HG02759 (cell line): ENCODE measurements at regions not wholly inside any gene's neighbourhood (a gene's known extent, or its start where the extent isn't known, plus 50 kb on each side); places are given as distances from the start of the nearest gene placed in this dataset.

ENCODE experiments used
- ATAC-seq: cut with Tn5 transposase; IDR thresholded peaks from one replicate; pipeline ENCODE4 v1.9.1; 2021; ENCODE audit warnings: mild to moderate bottlenecking, moderate library complexity; ENCODE audit not compliant: unreplicated experiment

- ATAC-seq: peak; percentile 86
These were observed 631.8 kb upstream of the ID2 start for GRCh38 chr2:8049851-8050571.

- ATAC-seq: no peak
These were observed 628.6 kb upstream of the ID2 start for GRCh38 chr2:8053216-8053615.

DNA sequence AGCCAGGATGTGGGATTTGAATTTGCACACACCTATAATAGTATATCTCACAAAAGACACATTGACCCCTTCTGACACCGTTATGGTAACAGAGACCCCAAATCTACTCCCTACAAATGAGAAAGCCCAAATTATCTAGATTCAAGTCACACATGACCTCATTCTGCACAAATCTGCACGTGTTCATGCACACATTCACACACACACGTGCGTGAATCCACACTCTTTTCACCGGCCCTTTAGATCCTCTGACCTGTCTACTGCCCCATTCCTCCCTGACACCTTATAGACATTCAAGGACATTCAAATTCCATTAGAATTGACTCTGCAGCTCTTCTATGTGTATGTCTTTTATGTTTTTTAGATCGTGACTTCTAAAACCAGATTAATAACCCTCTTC is 627.8 kb upstream of the ID2 start:
- no peak for ATAC-seq

- no peak for ATAC-seq
These were observed 623.2 kb upstream of the ID2 start for GRCh38 chr2:8058652-8059051.

- no peak for ATAC-seq
These were observed 622.6 kb upstream of the ID2 start for GRCh38 chr2:8059255-8059654.

GRCh38 chr2:8059794-8060193 is 622.1 kb upstream of the ID2 start:
- ATAC-seq: no peak

DNA sequence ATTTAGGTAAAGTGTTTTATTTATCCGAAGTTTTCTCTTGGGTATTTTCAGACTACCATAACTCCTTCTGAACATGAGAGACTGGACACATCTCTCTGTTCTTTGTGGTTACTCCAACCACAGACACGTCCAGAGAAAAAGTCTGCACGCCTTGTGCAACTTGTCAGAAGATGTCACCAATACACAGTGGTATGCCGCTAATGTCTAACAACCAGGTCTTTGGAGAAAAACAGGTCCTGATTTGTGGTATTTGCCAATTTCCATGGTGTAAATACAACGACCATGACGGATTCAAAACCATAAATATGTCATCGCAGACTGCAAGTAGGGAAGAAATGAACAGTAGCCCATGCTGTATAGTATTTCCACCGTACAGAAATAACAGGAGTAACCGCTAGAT is 620.6 kb upstream of the ID2 start:
- ATAC-seq: no peak

- no peak for ATAC-seq
These were observed 617.3 kb upstream of the ID2 start for GRCh38 chr2:8064603-8065002.

- no peak for ATAC-seq
These were observed 616.7 kb upstream of the ID2 start for GRCh38 chr2:8065191-8065590.

DNA sequence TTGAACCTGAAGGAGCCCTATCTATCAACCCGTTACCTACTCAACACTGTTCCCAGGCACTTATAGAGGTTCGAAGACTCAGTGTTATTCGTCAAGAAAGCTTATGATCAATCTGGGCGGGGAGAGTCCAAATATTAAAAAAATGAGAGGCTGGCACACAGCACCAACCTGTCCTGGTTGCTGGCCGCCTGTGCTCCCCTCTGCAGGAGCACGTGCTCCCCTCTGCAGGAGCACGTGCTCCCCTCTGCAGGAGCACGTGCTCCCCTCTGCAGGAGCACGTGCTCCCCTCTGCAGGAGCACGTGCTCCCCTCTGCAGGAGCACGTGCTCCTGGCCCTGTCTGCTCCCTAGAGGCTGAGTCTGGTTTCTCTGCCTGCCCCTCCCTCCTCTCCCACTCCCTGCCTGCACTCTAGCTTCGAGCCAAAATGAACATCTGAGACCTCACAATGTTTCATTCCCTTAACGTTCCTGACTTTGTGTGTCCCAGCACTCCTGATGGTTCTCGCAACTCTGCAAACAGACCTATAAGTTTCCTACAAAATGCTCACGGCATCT is 614.0 kb upstream of the ID2 start:
- no peak for ATAC-seq

GRCh38 chr2:8072907-8073306 is 608.9 kb upstream of the ID2 start:
- ATAC-seq: no peak

GRCh38 chr2:8073916-8074315 is 607.9 kb upstream of the ID2 start:
- no peak for ATAC-seq

- no peak for ATAC-seq
These were observed 605.2 kb upstream of the ID2 start for GRCh38 chr2:8076448-8077342.

GRCh38 chr2:8078705-8079104 is 603.2 kb upstream of the ID2 start:
- no peak for ATAC-seq

GRCh38 chr2:8080063-8080462 is 601.8 kb upstream of the ID2 start:
- ATAC-seq: no peak

DNA sequence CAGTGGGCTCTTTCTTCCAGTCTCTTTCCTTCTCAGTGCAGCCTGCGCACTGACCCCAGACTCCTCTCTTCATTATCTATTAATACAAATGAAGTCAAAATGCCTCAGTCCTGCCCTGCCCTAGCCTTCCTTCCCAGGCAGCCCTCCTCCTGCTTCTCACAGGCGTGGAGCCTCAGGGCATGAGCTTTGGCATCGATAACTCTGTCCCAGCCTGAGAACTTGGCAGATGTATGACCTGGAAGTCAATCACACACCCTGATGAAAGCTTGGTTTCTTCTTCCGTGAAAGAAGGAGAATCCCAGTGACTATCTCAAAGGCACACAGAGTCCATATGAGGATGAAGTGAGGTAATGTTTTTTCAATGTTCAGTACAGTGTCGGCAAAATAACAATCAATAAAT is 600.7 kb upstream of the ID2 start:
- no peak for ATAC-seq

DNA sequence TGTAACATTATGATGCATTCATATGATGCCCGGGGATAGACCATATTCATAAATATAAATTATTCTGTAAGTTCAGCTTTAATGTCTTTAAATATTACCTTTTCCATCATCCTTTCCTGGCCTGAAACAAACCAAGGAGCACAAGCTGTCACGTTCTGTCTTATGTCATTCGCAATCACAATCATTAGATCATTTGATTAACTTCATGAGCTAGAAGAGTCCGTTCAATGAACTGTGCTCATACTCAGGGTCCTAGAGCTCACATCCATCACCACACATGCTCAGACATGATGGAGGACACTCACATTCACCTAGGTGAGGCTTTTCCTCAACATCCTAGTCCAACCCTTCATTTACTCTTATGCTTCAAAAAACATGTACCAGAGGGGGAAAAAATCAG is 599.0 kb upstream of the ID2 start:
- ATAC-seq: no peak

DNA sequence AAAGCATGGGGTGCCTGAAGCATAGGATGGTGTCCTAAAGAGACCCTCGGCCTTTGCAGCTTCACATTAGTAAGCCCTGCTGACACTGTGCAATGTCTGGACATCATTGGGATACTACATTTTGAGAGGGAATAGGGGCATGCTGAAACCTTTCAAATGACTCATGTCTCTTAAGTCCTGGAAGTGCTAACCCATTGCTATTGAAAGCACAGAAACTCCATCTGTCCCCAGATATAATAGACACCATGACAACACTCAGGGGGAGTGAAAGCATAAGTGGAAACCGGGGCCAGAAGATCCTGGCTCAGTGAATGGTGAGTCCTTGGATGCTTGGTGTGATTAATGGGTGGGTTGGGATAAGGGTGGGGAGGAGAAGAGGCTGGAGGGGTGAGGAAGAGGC is 595.5 kb upstream of the ID2 start:
- no peak for ATAC-seq

DNA sequence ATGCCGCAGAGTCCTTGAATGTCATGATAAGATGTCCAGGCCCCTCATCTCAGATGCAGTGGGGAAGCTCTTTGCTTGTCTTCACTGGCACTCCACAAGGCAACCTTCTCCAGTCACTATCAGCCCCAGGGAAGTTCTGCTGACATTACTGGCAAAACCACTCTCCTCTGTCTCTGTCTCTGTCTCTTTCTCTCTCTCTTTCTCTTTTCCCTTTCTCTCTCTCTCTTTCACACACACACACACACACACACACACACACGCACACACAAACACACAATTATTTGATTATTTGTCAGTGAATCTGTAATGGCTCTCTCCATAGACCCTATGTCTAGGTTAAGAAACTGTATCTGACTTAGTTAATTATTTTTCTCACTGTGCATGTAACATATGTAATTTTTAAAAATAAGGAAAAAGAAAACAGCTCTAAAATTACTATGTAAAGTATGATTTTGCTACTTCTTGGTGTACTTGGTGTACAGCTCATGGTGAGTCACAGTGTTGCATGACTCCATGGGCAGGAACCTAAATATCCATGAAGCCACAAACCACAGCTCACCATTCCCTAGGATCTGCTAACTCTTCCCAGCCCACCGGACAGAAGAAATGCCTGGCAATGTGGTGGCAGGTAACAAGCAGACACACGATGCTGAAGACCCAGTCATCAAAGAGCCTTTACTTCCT is 594.9 kb upstream of the ID2 start:
- ATAC-seq: no peak

GRCh38 chr2:8087480-8087840 is 594.4 kb upstream of the ID2 start:
- ATAC-seq: no peak

DNA sequence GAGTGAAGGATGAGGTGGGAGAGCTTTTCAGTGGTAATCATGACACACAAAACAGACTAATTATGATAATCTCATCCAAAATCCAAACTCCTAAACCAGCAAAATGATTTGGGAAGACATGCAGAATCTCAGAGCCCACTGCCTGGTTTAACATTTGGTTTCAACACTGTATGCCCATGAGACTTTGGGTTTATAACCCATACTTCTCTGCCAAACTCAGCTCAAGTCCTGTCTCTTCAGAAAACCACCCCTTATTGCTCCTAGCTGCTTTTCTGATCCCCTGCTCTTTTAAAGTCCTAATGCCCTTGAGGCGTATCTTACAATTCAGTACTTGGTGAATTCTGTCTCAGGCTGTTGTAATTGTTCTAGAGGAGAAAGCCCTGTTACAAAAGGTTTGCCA is 593.0 kb upstream of the ID2 start:
- no peak for ATAC-seq

DNA sequence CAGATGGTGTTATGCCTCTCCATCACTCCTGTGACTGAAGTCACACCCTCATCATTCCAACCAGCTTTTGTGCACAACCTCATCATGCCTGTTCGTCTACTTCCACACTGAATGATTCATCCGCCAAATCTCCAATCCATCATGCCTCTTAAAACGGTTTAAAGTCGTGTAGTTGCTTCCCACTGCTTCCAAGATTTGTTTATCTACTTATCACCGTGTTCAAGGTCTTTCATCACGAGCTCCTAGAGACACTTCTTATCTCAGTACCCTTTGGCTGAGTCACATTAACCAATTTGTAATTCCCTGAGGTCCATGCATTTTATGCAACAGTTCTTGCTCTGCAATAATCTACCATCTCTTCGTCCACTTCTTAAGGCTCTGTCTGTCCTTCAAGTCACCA is 592.3 kb upstream of the ID2 start:
- no peak for ATAC-seq
